ENCODE measurements at regions not wholly inside any gene's neighbourhood (a gene's known extent, or its start where the extent isn't known, plus 50 kb on each side); places are given as distances from the start of the nearest gene placed in this dataset.

GRCh38 chr14:51473808-51474565 lies 177.7 kb upstream of the FRMD6 start:
- no peak for DNase-seq (ENCODE audit: low read depth in 2 of 2)

- DNase-seq (ENCODE audit: low read depth in 2 of 2): no peak
Measured at GRCh38 chr14:51474854-51475253, 176.9 kb upstream of the FRMD6 start.

GRCh38 chr14:51478175-51478621 lies 173.5 kb upstream of the FRMD6 start:
- DNase-seq (ENCODE audit: low read depth in 2 of 2): no peak

- DNase-seq (ENCODE audit: low read depth in 2 of 2): no peak
Measured at GRCh38 chr14:51479584-51480325, 172.0 kb upstream of the FRMD6 start.

- no peak for DNase-seq (ENCODE audit: low read depth in 2 of 2)
Measured at GRCh38 chr14:51481643-51482042, 170.1 kb upstream of the FRMD6 start.

- no peak for DNase-seq (ENCODE audit: low read depth in 2 of 2)
Measured at GRCh38 chr14:51482102-51482501, 169.6 kb upstream of the FRMD6 start.

GRCh38 chr14:51484485-51484884 lies 167.2 kb upstream of the FRMD6 start:
- DNase-seq (ENCODE audit: low read depth in 2 of 2): no peak

GRCh38 chr14:51485733-51486132 lies 166.0 kb upstream of the FRMD6 start:
- no peak for DNase-seq (ENCODE audit: low read depth in 2 of 2)

GRCh38 chr14:51487848-51488247 lies 163.9 kb upstream of the FRMD6 start:
- DNase-seq (ENCODE audit: low read depth in 2 of 2): no peak

GRCh38 chr14:51488569-51489220 lies 163.0 kb upstream of the FRMD6 start:
- no peak for DNase-seq (ENCODE audit: low read depth in 2 of 2)

- no peak for DNase-seq (ENCODE audit: low read depth in 2 of 2)
Measured at GRCh38 chr14:51490205-51490604, 161.5 kb upstream of the FRMD6 start.

- no peak for DNase-seq (ENCODE audit: low read depth in 2 of 2)
Measured at GRCh38 chr14:51491036-51491545, 160.6 kb upstream of the FRMD6 start.

GRCh38 chr14:51491776-51492175 lies 159.9 kb upstream of the FRMD6 start:
- DNase-seq (ENCODE audit: low read depth in 2 of 2): no peak

- DNase-seq (ENCODE audit: low read depth in 2 of 2): no peak
Measured at GRCh38 chr14:51495319-51495718, 156.4 kb upstream of the FRMD6 start.

- DNase-seq (ENCODE audit: low read depth in 2 of 2): no peak
Measured at GRCh38 chr14:51498411-51499227, 153.1 kb upstream of the FRMD6 start.

- no peak for DNase-seq (ENCODE audit: low read depth in 2 of 2)
Measured at GRCh38 chr14:51500776-51501175, 150.9 kb upstream of the FRMD6 start.

- DNase-seq (ENCODE audit: low read depth in 2 of 2): no peak
Measured at GRCh38 chr14:51501746-51502145, 150.0 kb upstream of the FRMD6 start.

- no peak for DNase-seq (ENCODE audit: low read depth in 2 of 2)
Measured at GRCh38 chr14:51504669-51505068, 147.0 kb upstream of the FRMD6 start.

- DNase-seq (ENCODE audit: low read depth in 2 of 2): no peak
Measured at GRCh38 chr14:51507511-51507905, 144.2 kb upstream of the FRMD6 start.

GRCh38 chr14:51507906-51508511 lies 143.7 kb upstream of the FRMD6 start:
- no peak for DNase-seq (ENCODE audit: low read depth in 2 of 2)

- no peak for DNase-seq (ENCODE audit: low read depth in 2 of 2)
Measured at GRCh38 chr14:51511265-51511664, 140.4 kb upstream of the FRMD6 start.

Measured in stimulated activated CD8-positive, alpha-beta memory T cell treated with anti-CD3 and anti-CD28 coated beads, Interleukin-2, amount 100 ng/mL, for 48 hours (primary cell).